Upper lobe of right lung (tissue), 1 donor: ENCODE measurements at regions not wholly inside any gene's neighbourhood (a gene's known extent, or its start where the extent isn't known, plus 50 kb on each side); places are given as distances from the start of the nearest gene placed in this dataset.
A peak's percentile ranks its signal among the peaks of the same experiment; 100 is the strongest.

Source experiments
- ATAC-seq: fragments of 200-7000 bp; cut with Tn5 transposase; one replicate; pipeline ENCODE4 v1.9.1; 2020; ENCODE audit warnings: mild to moderate bottlenecking, moderate library complexity
- DNase-seq: peaks from one replicate; pipeline ENCODE4 v3.0.0-alpha.2; 2020
- H3K27ac ChIP-seq: fragments of 200-600 bp; one replicate; pipeline ENCODE4 v1.8.0; 2022
- H3K27me3 ChIP-seq: fragments of 200-600 bp; one replicate; pipeline ENCODE4 v1.8.0; 2022; ENCODE audit warnings: mild to moderate bottlenecking
- H3K36me3 ChIP-seq: fragments of 200-600 bp; one replicate; pipeline ENCODE4 v1.8.0; 2022
- H3K4me1 ChIP-seq: fragments of 200-600 bp; one replicate; pipeline ENCODE4 v1.8.0; 2022
- H3K4me3 ChIP-seq: fragments of 200-600 bp; one replicate; pipeline ENCODE4 v1.8.0; 2022; ENCODE audit warnings: mild to moderate bottlenecking
- H3K9me3 ChIP-seq: fragments of 200-600 bp; one replicate; pipeline ENCODE4 v1.8.0; 2022
- intact Hi-C: fragments of 100-400 bp; cut with DNase I; formaldehyde crosslinking; loops from one replicate; pipeline ENCODE4 v1.11.0; 2022
- TF ChIP-seq, protein P1 (sequence below): fragments of 200-600 bp; IDR thresholded peaks from one replicate; pipeline ENCODE4 v1.8.0; 2022; ENCODE audit warnings: antibody characterized with exemption
- donor health status: DM: no; HTN: yes; CAD: no; lungs with severe emphysema.

DNA sequence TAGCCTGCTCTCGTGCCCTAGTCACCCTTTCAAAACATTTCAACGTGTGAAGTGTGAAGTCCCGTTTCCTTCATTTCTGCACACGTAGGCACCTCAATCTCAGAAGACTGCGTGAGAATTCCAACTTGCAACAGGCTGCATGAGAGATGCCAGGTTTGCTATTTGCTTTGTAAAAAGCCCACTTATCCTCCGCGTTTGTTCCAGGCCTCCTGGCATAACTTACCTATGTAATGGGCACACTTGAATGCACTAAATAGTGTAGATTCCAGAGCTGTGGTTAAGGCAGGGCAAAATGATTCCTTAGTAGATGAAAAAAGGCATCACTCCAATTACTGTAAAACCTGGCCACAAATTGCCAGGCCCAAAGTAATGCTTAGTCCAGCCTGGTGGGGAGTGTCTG, 179.6 kb downstream of the INO80D start:
- peak; percentile 41 for ATAC-seq
- intact Hi-C loops: no loop called here
- TF ChIP-seq, protein P1, sequence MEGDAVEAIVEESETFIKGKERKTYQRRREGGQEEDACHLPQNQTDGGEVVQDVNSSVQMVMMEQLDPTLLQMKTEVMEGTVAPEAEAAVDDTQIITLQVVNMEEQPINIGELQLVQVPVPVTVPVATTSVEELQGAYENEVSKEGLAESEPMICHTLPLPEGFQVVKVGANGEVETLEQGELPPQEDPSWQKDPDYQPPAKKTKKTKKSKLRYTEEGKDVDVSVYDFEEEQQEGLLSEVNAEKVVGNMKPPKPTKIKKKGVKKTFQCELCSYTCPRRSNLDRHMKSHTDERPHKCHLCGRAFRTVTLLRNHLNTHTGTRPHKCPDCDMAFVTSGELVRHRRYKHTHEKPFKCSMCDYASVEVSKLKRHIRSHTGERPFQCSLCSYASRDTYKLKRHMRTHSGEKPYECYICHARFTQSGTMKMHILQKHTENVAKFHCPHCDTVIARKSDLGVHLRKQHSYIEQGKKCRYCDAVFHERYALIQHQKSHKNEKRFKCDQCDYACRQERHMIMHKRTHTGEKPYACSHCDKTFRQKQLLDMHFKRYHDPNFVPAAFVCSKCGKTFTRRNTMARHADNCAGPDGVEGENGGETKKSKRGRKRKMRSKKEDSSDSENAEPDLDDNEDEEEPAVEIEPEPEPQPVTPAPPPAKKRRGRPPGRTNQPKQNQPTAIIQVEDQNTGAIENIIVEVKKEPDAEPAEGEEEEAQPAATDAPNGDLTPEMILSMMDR: no peak

DNA sequence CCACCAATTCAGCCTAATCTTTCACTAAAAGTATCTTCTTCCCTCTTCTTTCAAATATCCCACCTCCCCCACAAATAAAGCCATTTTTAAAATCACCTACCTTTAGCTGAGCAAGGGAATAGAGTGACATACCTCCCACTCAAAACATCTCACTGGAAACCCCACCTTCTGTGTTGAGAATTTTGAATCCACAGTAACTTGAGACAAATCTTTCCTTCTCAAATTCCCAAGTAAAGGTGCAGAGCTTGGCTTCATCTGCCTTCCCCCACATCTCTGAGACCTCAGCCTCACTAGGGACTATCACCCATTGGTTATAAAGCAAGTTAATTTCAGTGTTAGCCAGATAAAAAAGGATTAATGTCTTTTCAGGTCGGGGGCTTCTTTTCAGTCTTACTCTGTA, 180.4 kb downstream of the INO80D start:
- TF ChIP-seq, protein P1: no peak
- Histone ChIP-seq H3K36me3 (no peaks in the 10 kb centered on the region), H3K27ac (no peak overlapping the region), H3K4me1 (no peaks in the 10 kb centered on the region), H3K9me3 (no peaks in the 10 kb centered on the region), H3K27me3 (no peaks in the 10 kb centered on the region), H3K4me3 (no peak overlapping the region)
- ATAC-seq (no peak), DNase-seq (no peak)
- intact Hi-C loops: no loop called here

More for the DNA sequence above, 179.6 kb downstream of the INO80D start:
- H3K4me1 ChIP-seq: no peaks in the 10 kb centered on the region
- no peaks in the 10 kb centered on the region for H3K36me3 ChIP-seq
- DNase-seq: no peak
- no peaks in the 10 kb centered on the region for H3K27me3 ChIP-seq
- no peaks in the 10 kb centered on the region for H3K9me3 ChIP-seq
- no peak overlapping the region for H3K27ac ChIP-seq
- no peak overlapping the region for H3K4me3 ChIP-seq

DNA sequence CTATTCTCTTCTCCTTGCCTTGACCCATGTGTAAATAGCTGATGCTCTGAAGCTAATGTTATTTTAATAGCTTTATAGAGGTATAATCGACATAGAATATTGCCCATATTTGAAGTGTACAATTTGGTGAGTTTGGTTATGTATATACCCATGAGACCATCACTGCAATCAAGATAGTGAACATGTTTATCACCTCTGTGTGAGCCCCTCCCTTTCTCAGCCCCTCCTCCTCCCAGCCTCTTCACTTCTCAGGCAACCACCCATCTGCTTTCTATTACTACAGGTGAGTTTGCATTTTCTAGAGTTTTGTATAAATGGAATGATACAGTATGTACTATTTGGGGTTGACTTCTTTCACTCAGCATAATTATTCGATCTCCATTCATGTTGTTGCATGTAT, 181.1 kb downstream of the INO80D start:
- H3K4me3 ChIP-seq: no peak overlapping the region
- H3K27ac ChIP-seq: no peak overlapping the region
- intact Hi-C loops: no loop called here
- ATAC-seq (no peak), DNase-seq (no peak)
- no peaks in the 10 kb centered on the region for H3K27me3 ChIP-seq
- H3K36me3 ChIP-seq: no peaks in the 10 kb centered on the region
- H3K9me3 ChIP-seq: no peaks in the 10 kb centered on the region
- TF ChIP-seq, protein P1: no peak
- no peaks in the 10 kb centered on the region for H3K4me1 ChIP-seq

DNA sequence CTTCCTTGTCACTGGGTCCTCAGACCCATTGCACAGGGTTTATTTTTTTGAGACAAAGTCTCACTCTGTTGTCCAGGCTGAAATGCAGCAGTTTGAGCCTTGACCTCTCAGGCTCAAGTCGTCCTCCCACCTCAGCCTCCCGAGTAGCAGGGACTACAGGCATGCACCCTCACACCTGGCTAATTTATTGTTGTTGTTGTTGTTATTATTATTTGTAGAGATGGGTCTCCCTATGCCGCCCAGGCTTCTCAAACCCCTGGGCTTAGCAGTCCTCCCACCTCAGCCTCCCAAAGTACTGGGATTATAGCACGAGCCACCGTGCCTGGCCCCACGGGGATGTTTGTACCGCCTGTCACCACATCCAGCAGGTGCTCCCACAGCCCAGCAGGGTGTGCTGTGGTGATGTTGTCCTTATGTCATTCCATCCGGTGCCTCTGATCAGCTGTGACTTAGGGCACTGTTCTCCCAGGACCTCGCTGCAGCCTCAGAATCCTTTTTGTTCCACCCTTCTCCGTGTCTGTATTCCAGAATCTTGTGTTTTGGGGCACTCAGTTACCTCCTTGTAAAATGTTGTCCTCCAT, 182.3 kb downstream of the INO80D start:
- no peak overlapping the region for H3K4me3 ChIP-seq
- TF ChIP-seq, protein P1: peak; percentile 40
- H3K4me1 ChIP-seq: no peaks in the 10 kb centered on the region
- H3K27ac ChIP-seq: no peak overlapping the region
- ATAC-seq: peak; percentile 88
- H3K9me3 ChIP-seq: no peaks in the 10 kb centered on the region
- DNase-seq: no peak
- H3K36me3 ChIP-seq: no peaks in the 10 kb centered on the region
- intact Hi-C loops: no loop called here
- no peaks in the 10 kb centered on the region for H3K27me3 ChIP-seq

DNA sequence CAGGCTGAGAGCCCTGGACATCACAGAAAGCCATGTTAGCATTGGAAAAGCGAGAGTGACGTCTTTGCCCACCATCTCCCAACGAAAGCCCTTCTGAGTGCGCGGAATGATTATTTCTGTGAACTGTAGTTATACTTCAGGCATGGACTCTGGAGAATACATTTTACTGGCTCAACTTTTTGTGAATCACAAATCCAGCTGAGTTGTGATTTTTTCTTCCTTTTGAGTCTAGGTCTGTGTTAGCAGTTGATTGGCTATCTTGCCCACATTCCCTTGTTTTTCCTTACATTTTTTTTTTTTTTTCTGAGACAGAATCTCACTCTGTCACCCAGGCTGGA, 183.1 kb downstream of the INO80D start:
- Histone ChIP-seq H3K4me1 (no peaks in the 10 kb centered on the region), H3K9me3 (no peaks in the 10 kb centered on the region), H3K4me3 (no peak overlapping the region), H3K36me3 (no peaks in the 10 kb centered on the region), H3K27ac (no peak overlapping the region), H3K27me3 (no peaks in the 10 kb centered on the region)
- no peak for ATAC-seq
- TF ChIP-seq, protein P1: no peak
- no peak for DNase-seq
- intact Hi-C loops: no loop called here
